ENCODE measurements at regions not wholly inside any gene's neighbourhood (a gene's known extent, or its start where the extent isn't known, plus 50 kb on each side); places are given as distances from the start of the nearest gene placed in this dataset.

DNA sequence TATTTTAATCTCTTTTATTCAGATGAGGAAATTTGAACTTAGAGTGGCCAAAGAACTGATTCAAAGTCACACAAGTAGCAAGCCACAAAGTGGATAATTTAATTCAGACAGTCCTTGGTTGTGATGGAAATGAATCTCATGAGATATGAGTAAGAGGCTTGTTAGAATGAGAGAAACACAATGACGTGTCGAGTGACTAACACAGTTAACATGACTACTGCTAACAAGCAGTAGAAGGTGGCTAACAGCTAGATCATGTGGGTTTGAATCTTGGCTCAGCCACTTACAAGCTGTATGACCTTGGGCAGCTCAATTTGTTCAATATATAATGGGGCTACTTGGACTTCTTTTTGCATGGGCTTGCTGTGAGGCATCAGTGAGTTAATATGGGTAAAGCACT lies 104.5 kb upstream of the LMO4 start:
- DNase-seq (ENCODE audit: low spot score), result peak; percentile 57

DNA sequence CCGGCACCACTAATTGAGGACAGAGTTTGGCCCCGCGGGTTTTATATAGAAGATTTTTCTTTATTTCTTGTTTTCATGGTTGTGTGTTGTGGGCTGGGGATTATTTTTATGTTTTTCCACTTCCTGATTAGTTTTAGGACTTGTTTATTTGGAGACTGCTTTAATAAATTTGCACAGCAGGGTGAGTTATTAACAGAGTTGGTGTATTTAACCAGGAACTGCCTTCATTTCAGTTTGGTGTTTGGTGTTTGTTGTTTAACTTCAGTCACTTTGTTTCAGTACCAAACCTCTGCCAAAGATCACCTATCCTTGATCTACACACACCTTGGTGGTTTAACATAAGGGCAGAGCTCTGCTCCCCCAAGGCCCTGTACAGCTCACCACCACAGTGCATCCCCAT lies 103.5 kb upstream of the LMO4 start:
- DNase-seq (ENCODE audit: low spot score), result no peak

DNA sequence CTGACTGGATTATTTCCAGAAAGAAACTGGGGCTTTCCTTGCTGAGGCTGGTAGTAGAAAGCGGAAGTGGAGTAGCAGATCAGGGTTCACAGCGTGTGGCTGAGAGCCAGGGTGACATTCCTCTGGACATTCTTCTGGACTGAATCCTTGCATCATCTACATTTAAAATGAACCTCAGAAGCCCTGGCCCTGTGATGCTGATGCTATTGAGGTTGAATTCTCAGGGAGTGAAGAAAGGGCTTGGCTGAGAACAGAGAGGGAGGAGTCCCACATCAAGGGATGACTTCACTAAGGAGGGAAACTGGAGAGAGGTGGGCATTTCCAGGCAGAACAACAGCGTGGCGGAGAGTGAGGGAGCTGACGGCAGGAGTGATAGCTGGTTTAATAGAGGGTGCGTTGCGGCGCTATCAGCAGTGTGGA lies 102.3 kb upstream of the LMO4 start:
- DNase-seq (ENCODE audit: low spot score), result peak; percentile 88

DNA sequence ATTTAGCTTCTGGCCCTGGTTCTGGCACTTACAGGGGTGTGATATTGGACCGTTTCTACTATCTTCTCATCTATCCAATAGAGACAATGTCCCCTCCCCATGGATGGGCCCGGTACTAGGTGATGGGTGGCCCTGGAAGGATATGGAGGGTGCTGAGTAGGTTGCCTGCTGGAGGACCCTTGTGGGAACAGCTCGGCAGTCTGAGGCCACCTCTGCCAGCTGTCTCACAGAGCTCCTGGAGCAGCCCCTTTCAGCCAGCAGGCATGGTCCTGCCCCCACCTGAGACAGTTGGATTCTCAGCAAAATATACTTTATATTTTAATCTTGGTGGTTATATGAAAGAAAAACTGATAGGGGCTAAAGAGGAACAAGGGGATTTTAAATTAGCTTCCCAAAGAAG lies 101.0 kb upstream of the LMO4 start:
- DNase-seq (ENCODE audit: low spot score), result no peak

DNA sequence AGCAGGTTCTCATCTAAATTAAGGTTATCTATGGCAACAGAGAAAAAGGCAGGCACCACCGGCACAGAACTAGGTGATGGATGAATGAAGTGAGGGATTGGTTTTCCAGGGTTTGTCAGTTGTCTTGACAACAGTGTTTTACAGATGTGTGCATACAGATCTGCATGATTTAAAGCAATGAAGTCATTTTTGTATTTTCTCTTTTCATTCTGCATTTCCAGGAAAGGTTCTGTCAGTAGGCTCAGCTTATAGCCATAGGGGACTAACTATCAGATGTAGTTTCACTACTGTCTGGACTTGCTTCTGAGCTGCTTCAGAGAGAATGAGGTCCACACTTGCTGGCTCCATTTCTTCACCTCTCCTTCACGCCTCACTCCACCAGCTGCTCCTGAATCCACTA lies 98.2 kb upstream of the LMO4 start:
- no peak for DNase-seq (ENCODE audit: low spot score)

- no peak for DNase-seq (ENCODE audit: low spot score)
Observed at GRCh38 chr1:87231703-87232367, 96.8 kb upstream of the LMO4 start.

DNA sequence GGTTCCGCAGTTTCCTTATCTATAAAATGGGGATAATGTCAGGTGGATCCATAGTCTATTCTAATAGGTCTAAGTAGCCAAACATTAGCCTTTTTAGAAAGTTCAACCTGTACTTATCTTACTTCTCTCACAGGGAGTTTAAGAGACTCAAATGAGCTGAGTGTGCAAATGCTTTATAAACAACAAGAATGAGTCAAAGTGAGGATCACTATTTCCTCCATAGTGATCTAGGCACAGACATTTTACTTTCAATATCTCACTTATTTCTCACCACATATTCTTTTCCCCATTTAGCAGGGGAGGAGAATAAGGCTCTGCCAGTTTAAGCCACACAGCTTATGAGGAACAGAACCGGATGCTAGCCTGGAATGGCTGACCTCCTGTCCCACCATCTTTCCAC lies 92.1 kb upstream of the LMO4 start:
- DNase-seq (ENCODE audit: low spot score), result no peak

DNA sequence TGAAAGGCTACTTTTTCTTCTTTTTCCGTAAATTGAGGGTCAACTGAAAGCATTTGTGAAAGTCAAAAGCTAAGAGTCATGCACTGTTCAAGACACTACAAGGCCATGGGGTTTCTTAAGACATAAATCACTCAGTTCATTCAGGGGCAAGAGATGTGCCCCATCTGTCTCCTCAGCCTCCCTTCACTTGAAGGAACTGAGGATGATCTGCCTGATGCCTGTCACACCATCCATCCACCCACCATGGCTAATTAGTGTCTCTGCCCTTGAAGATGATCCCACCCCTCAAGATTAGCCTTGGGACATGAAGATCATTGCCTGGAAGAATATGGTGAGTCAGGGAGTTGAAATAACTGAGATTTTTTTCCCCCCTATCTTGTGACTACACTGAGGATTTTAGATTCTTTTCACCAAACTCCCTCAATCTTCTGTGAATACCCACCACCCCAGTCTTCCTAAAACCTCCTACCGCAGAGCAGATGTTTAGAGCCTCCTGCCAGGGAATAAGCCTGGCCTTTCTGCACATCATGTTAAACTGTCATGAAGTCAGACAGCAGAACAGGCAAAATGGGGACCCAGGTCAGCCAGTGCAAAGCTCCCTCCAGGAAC lies 88.6 kb upstream of the LMO4 start:
- no peak for DNase-seq (ENCODE audit: low spot score)

- no peak for DNase-seq (ENCODE audit: low spot score)
Observed at GRCh38 chr1:87240661-87241285, 87.9 kb upstream of the LMO4 start.

DNA sequence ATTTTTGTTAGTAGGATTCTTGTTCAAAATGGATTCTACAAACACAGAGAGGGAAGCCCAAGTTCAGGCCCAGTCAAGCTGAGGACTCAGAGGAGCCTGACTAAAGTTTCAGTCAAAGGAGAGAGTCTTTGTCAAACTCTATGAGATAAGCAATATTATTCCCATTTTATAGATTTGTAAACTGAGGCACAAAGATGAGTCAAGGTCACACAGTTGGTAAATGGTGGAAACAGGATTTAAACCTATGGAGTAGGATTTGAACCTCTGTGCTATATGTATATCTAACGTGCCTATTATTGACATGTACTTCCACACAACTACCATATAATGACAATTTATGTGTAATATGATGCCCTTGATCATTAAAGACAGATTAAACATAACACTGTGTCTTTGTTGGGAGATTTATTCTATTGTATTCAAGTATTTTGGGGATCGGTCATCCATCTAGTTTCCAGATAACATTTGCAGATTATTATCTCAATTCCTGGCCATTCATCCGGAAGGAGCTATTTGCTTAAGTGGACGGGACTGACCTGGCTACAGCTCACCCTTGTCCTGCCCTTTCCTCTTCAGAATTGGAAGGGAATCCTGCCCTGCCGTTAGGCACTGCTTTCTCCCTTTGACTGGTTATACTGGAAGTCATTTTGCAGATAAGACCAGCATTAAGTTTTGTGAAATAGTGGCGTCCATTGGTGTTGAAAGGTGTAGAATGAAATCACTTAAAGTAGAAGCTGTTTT lies 86.1 kb upstream of the LMO4 start:
- DNase-seq (ENCODE audit: low spot score), result no peak

DNA sequence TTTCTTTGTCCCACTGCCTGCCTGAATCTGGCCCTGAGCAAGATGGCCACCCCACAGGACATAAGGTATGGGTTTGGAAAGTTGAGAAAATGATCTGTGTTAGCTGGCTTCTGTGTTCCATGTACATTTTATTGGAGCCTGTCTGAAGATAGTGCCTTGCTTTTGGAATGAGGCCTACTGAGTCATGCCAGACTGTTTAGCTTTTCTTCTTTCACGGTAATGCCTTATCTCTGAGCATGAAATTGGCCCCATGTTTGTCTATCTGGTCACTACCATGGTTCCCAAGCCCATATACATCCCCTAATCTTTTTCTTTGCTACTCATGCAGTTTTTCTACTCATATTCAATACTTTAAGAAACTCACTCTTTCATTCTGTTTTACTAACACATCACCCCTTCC lies 85.1 kb upstream of the LMO4 start:
- peak; percentile 29 for DNase-seq (ENCODE audit: low spot score)

DNA sequence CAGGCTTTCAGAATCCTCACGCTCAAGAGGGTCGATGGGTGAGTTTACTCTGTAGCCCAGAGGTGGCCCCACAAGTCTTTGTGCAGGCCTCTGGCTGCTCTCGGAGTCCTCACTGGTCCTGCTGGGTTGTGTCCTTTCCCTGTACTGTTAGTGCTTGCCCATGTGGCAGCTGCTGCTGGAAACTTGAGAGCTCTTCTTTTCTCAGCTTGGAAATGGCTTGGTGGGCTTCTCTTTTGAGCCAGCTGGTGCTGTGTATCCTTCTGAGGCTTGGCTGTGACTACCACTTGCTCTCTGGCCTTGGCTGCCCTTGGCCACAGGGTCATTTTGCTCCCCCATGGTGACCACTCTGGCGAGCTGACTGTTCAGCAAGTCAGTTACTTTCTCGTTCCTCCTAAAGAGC lies 82.2 kb upstream of the LMO4 start:
- DNase-seq (ENCODE audit: low spot score), result no peak

GRCh38 chr1:87249803-87250202 lies 78.9 kb upstream of the LMO4 start:
- DNase-seq (ENCODE audit: low spot score), result no peak

DNA sequence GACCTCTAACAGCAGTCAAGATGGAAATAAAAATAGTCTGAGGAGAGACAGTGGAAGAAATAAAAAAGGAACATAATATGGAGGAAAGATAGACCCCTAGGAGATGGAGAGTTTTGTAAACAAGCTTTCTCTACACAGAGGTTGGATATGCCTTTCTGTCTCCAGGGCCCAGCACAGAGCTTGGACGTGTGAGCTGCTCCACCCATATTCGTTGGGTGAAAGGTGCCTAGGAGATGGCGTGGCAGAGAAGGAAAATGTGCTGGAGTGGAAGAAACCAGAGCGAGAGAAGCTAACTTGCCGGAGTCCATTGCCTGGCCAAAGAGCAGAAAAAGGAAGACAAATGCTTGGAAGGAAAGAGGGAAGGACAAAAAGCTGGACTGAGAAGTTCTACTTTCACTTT lies 78.3 kb upstream of the LMO4 start:
- no peak for DNase-seq (ENCODE audit: low spot score)

- DNase-seq (ENCODE audit: low spot score), result peak; percentile 36
Observed at GRCh38 chr1:87252406-87252805, 76.3 kb upstream of the LMO4 start.

DNA sequence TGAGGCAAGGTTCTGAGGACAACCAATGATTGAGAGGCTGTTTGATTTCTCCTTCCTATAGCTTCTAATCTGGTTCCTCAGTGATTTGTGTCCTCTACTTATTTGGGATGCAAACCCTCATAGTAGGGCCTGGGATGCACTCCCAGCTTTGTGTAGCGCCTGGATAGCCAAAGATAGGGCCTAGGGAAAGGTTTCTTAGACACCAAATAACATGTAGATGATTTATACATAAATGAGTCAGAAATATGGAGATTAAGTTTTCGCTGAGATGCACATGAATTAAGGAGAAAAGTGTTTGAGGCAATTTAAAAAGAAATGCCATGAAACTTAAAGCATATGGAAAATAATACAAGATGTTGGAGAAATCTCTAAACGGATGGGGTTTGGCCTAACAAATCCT lies 66.0 kb upstream of the LMO4 start:
- no peak for DNase-seq (ENCODE audit: low spot score)

GRCh38 chr1:87263281-87263680 lies 65.4 kb upstream of the LMO4 start:
- DNase-seq (ENCODE audit: low spot score), result no peak

GRCh38 chr1:87263785-87264184 lies 64.9 kb upstream of the LMO4 start:
- no peak for DNase-seq (ENCODE audit: low spot score)

- no peak for DNase-seq (ENCODE audit: low spot score)
Observed at GRCh38 chr1:87264976-87265375, 63.7 kb upstream of the LMO4 start.

- no peak for DNase-seq (ENCODE audit: low spot score)
Observed at GRCh38 chr1:87265786-87266185, 62.9 kb upstream of the LMO4 start.

DNA sequence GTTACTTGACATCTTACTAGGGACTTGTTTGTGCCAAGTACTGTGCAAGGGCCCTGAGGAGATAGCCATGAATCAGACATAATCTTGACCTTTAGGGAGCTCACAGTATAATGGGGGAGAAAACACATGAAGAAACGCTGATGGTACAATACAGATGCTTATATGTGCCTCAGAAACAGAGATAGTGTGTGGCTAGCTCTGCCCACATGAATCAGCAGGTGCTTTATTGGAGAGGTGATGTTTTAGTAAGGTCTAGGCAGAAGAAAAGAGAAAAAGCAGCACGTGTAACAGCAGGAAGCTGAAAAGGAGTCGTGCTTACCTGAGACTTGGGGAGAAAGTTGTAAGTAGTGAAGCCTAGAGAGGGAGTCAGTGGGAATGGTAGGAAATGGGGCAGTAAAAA lies 60.6 kb upstream of the LMO4 start:
- no peak for DNase-seq (ENCODE audit: low spot score)

- DNase-seq (ENCODE audit: low spot score), result no peak
Observed at GRCh38 chr1:87269921-87270320, 58.8 kb upstream of the LMO4 start.

DNA sequence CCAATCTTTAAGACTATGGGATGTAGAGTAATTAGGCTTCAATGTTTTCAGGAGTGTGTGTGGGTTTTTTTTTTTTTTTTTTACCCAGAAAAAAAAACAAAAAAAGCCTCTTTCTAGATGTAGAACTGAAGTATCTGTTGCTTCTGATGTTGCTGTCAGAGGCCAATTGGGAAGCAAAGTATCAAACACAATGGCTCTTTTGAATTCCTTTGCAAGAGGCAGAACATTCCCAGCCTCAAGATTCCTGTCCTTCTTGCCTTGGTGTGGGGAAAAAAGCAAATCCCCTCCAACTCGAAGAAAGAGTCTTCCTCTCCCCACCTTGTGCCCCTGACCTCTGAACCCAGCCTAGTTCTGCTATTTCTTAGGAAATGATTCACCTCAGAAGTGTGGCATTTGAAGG lies 55.4 kb upstream of the LMO4 start:
- DNase-seq (ENCODE audit: low spot score), result no peak

Data from AG08396 (cell line).